HG03442 (cell line): ENCODE measurements at regions not wholly inside any gene's neighbourhood (a gene's known extent, or its start where the extent isn't known, plus 50 kb on each side); places are given as distances from the start of the nearest gene placed in this dataset.
"Not testable (repeated sequence)": the region's sequence is repeated elsewhere in the genome, so short reads cannot be mapped to it uniquely, and the experiment has no call there.

ENCODE experiments used
- ATAC-seq: cut with Tn5 transposase; IDR thresholded peaks from one replicate; pipeline ENCODE4 v1.9.1; 2021; ENCODE audit warnings: mild to moderate bottlenecking, moderate library complexity; ENCODE audit not compliant: unreplicated experiment

DNA sequence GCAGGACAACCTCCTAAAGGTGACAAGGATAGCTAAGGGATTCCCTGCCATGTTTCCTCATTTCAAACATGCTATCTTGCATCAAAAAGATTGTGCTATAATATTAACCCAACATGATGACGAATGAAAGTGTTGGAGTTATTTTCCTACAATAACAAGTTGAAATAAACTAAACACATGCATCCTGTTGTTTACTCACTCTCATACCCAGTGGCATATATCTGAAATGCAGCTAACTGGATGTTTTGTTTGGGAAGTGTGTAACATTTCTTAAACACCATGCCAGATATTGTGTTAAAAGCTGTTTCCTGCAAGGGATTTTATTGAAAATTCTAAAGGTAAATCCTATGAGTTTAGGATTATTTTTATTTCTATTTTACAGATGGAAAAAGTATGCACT, 139.6 kb downstream of the TFPI2 start:
- no peak for ATAC-seq

DNA sequence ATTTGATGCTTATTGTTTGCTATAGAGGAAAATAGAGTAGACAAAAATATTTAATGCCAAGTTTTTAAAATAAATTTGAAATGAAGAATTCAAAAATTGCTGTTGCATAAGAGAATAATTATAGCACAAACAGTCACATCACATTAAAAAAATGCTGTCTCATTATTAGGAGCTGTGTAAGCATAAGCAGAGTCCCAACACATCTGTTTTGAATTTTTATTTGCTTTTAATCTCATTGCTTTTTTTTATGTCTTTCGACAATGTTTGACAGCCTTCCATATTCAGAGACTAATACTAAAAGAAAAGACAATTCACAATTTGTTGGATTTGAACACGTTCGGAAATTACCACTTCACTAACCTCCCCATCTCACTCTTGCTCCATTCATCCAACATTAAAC, 143.5 kb downstream of the TFPI2 start:
- ATAC-seq = no peak

- no peak for ATAC-seq
Observed at GRCh38 chr7:93739424-93739823, 151.1 kb downstream of the TFPI2 start.

DNA sequence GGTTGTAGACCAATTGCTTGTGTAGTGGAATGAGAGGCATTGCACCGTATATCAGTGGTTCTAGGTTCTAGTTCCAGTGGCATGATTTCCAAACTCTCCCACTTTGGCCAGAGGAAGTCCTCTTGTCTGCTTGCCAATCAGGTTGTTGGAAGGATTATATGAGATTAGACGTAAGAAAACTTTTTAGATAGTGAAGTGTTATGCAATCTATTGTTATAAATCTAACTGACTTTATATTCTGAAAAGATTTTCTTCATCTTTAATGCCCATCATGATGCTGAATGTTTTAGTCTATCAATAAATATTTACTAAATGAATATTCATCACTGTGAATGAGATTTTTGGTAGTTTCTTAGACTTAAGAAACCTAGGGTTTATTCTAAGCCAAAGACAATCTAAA, 152.6 kb downstream of the TFPI2 start:
- ATAC-seq = no peak

- no peak for ATAC-seq
Observed at GRCh38 chr7:93736668-93737369, 153.7 kb downstream of the TFPI2 start.

GRCh38 chr7:93728292-93728691, 153.8 kb upstream of the CALCR start:
- no peak for ATAC-seq

- ATAC-seq = no peak
Observed at GRCh38 chr7:93725954-93726353, 151.4 kb upstream of the CALCR start.

DNA sequence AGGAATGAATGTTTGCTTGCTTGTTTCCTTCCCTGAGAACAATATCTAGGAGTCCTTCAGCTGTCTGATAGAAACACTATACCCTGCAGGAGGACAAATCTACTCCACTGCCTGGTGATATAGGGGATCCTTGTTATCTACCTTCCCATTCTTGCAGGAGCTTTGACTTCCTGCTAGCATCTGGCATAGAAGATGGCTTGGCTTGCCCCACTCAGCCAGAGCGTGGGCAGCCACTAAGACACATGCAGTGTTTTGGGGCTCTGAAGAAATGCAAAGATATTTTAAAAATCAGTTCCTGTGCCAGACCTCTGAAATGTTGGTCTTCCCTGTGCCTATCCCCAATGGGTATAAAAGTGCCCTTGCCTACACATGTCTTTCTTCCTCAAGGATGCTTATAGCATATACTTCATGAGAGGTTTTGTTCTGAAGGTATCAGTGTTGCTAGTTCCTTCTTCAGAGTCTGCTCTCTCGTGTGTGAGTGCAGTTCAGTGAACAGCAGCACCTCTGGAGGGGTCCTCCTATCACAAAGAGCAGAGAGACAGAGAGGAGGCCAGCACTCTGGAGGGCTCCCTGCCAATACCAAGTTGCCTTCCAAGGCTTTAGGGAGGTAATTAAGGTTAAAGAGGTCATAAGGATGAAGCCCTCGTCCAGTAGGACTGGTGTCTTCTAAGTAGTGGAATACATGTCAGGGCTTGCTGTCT, 149.1 kb upstream of the CALCR start:
- no peak for ATAC-seq

DNA sequence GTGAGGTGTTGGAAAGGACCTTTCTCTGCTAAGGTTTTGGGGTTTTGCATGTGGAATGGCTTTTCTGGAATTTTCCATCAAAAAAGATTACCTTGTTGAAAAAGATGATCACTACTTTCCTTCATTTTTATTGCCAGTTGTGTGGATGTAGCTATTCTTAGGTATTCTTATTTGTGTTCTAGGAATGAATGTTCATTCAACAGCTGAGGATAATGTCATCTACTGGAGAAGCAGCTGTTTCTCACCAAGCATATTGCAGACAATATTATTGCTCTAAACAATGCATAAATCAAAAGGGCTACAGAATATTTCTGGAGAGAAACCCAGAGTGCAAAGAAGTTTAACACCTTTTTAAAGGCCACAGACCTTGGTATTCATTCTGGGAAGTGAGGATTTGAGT, 145.6 kb upstream of the CALCR start:
- no peak for ATAC-seq

DNA sequence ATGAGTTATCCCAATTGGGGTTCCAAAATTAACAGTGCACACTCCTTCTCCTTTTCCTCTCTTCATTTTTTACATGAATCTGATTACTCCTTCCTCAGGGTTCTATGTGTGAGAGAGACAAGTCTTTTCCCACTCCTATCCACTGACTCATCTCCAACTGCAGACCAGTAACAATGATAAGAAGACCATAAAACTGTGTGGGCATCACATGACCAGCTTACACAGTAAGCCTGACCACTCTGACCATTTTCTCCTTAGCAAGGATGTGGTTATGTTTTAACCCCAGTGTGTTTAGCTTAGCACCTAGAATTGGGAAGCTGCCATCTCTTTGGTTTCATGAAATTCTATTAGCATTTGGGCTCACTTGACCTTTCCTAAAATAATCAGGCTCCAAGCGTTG, 145.0 kb upstream of the CALCR start:
- no peak for ATAC-seq

DNA sequence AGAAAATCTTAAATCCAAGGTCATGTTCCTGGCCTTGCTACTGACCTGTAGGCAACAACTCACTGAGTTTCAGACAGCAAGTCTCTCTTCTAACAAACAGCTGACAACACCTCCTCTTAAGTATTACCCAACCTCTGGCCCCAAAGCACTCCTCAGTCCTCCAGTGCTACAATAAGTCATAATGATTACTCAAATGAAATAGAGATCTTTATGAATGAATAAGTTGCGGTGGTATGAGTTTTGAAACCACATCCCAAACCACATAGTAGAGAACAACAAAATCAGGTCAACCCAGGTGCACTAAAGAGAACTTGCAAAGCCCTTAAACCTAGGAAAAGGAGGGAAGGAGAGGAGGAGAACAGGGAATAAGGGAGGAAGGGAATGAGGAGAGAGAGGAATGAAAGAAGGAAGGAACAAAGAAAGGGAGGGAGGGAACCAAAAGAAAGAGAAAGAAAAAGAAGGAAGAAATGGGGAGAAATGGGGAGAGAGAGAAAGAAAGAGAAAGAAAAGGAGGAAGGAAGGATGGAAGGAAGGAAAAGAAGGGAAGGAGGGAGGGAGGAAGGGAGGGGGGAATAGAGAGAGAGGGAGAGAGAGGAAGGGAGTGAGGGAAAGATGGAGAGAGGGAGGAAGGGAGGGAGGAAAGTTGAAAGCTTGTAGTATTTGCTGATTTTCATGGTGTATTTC, 142.8 kb upstream of the CALCR start:
- no peak for ATAC-seq

GRCh38 chr7:93715234-93715633, 140.7 kb upstream of the CALCR start:
- peak; percentile 72 for ATAC-seq

DNA sequence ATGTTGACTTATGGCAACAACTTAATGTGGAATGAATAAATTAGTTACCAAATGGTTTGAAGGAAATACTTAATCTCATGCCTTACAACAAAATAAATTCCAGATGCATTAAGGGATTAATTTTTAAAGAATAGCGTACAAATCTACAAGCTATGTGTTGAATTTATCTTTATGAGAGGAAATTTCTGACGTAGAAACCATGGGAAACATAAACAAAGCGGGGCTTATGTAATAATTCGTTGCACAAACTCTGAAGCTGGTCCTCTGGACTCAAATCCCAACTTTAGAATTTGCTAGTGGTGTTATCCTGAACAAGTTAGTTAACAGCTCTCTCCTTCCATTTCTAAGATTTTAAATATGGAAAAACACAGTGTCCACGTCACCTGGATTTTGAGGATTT, 137.4 kb upstream of the CALCR start:
- no peak for ATAC-seq

DNA sequence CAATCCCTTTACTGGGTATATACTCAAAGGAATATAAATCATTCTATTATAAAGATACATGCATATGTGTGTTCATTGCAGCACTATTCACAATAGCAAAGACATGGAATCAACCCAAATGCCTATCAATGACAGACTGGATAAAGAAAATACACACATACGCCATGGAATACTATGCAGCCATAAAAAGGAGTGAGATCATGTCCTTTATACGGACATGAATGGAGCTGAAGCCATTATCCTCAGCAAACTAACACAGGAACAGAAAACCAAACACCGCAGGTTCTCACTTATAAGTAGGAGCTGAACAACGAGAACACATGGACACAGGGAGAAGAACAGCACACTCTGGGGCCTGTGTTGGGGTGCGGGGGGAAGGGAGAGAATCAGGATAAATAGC, 133.7 kb upstream of the CALCR start:
- ATAC-seq = not testable (repeated sequence)

- ATAC-seq = no peak
Observed at GRCh38 chr7:93707249-93707648, 132.7 kb upstream of the CALCR start.

GRCh38 chr7:93706162-93706561, 131.6 kb upstream of the CALCR start:
- ATAC-seq = not testable (repeated sequence)

GRCh38 chr7:93704217-93704616, 129.7 kb upstream of the CALCR start:
- no peak for ATAC-seq

DNA sequence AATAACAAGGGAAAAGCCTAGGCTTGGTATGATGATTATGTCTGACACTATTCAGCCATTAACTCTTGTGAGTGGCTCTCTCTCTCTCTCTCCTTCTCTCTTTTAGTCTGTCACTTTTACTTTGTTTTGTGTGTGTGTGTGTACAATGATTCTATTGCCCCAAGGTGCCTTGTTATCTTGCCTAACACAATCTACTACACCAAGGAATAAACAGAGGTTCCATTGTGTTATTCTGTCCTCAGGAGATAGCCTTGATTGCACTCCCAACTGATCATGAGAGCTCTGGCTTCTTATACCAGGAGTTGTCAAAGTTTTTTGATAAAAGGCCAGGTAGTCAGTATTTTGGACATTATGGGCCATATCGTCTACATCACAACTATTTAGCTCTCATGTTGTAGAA, 123.4 kb upstream of the CALCR start:
- ATAC-seq = no peak

GRCh38 chr7:93693796-93694195, 119.3 kb upstream of the CALCR start:
- ATAC-seq = no peak

DNA sequence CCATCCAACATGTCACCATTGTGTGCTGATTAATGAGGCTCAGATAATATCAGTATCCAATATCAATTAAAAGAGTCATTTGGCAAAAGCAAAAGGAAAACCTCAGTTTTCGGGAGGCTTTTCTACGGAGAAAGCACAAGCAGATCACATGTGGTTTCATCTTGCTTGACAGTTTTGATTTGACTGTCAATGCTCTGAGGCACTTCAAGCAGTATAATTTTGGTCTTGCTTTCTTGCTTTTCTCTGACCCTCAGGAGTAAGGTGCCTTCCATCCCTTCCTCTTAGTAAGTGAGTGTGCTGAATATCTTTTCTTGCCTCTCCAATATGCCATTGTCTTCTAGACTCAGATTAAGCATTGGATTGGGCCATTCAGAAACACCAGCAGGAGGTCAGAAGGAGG, 115.5 kb upstream of the CALCR start:
- ATAC-seq = peak; percentile 70

GRCh38 chr7:93678185-93678584, 103.7 kb upstream of the CALCR start:
- no peak for ATAC-seq
